ENCODE measurements at regions not wholly inside any gene's neighbourhood (a gene's known extent, or its start where the extent isn't known, plus 50 kb on each side); places are given as distances from the start of the nearest gene placed in this dataset.

- TF ChIP-seq POLR2AphosphoS5 (IDR thresholded peaks at IDR 0.05; ENCODE audit: low read depth, low read length) (no peak), POLR2A (IDR thresholded peaks at IDR 0.05; ENCODE audit: low read depth, low read length) (no peak), TAF1 (IDR thresholded peaks at IDR 0.05; ENCODE audit: borderline replicate concordance, low read depth, low read length) (no peak)
These were observed 453.0 kb downstream of the SLCO4C1 start for GRCh38 chr5:101843055-101843454.
